GM10248 (cell line): ENCODE measurements at regions not wholly inside any gene's neighbourhood (a gene's known extent, or its start where the extent isn't known, plus 50 kb on each side); places are given as distances from the start of the nearest gene placed in this dataset.

Experiments used
- CTCF ChIA-PET: fragments of 300-600 bp; sonication (Branson Sonifier 250); formaldehyde crosslinking; extraction: SDS; loops from one replicate; lab custom pipeline; 2021; ENCODE audit warnings: antibody characterized with exemption; lab: Yijun Ruan, JAX
- POLR2A ChIA-PET: fragments of 350-650 bp; sonication (Branson Sonifier 250); formaldehyde crosslinking; extraction: SDS; loops from one replicate; lab custom pipeline; 2020; ENCODE audit warnings: antibody characterized with exemption; lab: Yijun Ruan, JAX
- DNase-seq: peaks from one replicate; pipeline ENCODE4 v3.0.0; 2012; ENCODE audit errors: extremely low spot score
- CTCF ChIP-seq: IDR thresholded peaks from 2 replicates; pipeline ENCODE4 v1.5.1; 2012; ENCODE audit warnings: mild to moderate bottlenecking, low read depth; ENCODE audit errors: extremely low read depth, missing control alignments, control extremely low read depth

GRCh38 chr12:127107744-127108143, 1159.2 kb upstream of the TMEM132C start:
- CTCF ChIA-PET: interaction anchor here (0.9 to 2.9 kb wide), 12 partner anchors 11 to 962 kb away, joined by 3 to 13 read pairs (median 6); no protein-coding TSS in a partner anchor
- DNase-seq: no peak
- TF ChIP-seq CTCF: no peak
- POLR2A ChIA-PET: no interaction called here

GRCh38 chr12:127108360-127109215, 1158.4 kb upstream of the TMEM132C start:
- POLR2A ChIA-PET: no interaction called here
- peak; percentile 28 for DNase-seq
- TF ChIP-seq CTCF: peak; percentile 21
- CTCF ChIA-PET: interaction anchor here (0.8 to 2.9 kb wide), 17 partner anchors 9 to 961 kb away, joined by 3 to 13 read pairs (median 5); no protein-coding TSS in a partner anchor

GRCh38 chr12:127113945-127114344, 1153.0 kb upstream of the TMEM132C start:
- TF ChIP-seq CTCF: no peak
- DNase-seq: no peak
- ChIA-PET CTCF (no interaction called here), POLR2A (no interaction called here)

- no peak for TF ChIP-seq CTCF
- POLR2A ChIA-PET: no interaction called here
- CTCF ChIA-PET: no interaction called here
- no peak for DNase-seq
These were observed 1151.4 kb upstream of the TMEM132C start for GRCh38 chr12:127115468-127116035.

- no peak for TF ChIP-seq CTCF
- CTCF ChIA-PET: interaction anchor here (1.9 kb wide), 1 partner anchor 9 kb away, joined by 8 read pairs; no protein-coding TSS in a partner anchor
- POLR2A ChIA-PET: no interaction called here
- DNase-seq: no peak
These were observed 1148.7 kb upstream of the TMEM132C start for GRCh38 chr12:127118251-127118650.

GRCh38 chr12:127119600-127120140, 1147.3 kb upstream of the TMEM132C start:
- POLR2A ChIA-PET: no interaction called here
- no peak for TF ChIP-seq CTCF
- CTCF ChIA-PET: interaction anchor here (1.9 kb wide), 1 partner anchor 11 kb away, joined by 8 read pairs; no protein-coding TSS in a partner anchor
- no peak for DNase-seq
